Lower leg skin (tissue), 3 donors: ENCODE measurements at regions not wholly inside any gene's neighbourhood (a gene's known extent, or its start where the extent isn't known, plus 50 kb on each side); places are given as distances from the start of the nearest gene placed in this dataset.

ENCODE experiments used
- POLR2A ChIP-seq, 2 donors: fragments of 450-650 bp; IDR thresholded peaks; one replicate each; pipeline ENCODE4 v1.6.1; 2016 to 2017; ENCODE audit warnings: antibody characterized with exemption in 2 of 2, mild to moderate bottlenecking in 1 of 2, moderate library complexity in 1 of 2
- TF ChIP-seq, protein P1 (sequence below), 3 donors: fragments of 450-650 bp; IDR thresholded peaks; one replicate each; pipeline ENCODE4 v1.5.1; 2016; ENCODE audit warnings: antibody characterized with exemption in 3 of 3, mild to moderate bottlenecking in 3 of 3, moderate library complexity in 2 of 3

DNA sequence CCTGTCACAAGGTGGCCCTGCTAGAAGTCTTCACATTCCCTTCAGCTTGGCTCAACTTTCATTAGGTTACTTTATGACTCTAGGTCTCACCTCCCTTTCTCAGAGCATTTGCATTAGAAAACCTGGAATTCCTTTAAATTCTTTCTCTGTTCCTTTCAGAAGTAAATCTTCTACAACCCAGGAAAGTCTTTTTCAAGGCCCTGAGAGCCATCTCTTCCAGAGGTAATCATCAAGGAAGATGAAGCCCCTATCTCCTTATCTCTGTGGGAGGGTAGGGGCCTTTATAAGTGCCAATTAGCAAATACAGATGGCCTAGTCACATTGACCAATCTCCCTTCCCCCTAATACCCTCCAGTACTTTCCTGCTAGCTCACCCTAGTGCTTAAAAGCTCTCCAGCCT is 848.0 kb upstream of the FAM98A start:
- TF ChIP-seq, protein P1, sequence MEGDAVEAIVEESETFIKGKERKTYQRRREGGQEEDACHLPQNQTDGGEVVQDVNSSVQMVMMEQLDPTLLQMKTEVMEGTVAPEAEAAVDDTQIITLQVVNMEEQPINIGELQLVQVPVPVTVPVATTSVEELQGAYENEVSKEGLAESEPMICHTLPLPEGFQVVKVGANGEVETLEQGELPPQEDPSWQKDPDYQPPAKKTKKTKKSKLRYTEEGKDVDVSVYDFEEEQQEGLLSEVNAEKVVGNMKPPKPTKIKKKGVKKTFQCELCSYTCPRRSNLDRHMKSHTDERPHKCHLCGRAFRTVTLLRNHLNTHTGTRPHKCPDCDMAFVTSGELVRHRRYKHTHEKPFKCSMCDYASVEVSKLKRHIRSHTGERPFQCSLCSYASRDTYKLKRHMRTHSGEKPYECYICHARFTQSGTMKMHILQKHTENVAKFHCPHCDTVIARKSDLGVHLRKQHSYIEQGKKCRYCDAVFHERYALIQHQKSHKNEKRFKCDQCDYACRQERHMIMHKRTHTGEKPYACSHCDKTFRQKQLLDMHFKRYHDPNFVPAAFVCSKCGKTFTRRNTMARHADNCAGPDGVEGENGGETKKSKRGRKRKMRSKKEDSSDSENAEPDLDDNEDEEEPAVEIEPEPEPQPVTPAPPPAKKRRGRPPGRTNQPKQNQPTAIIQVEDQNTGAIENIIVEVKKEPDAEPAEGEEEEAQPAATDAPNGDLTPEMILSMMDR (IDR thresholded peaks at IDR 0.05) = no peak
- TF ChIP-seq POLR2A (IDR thresholded peaks at IDR 0.05) = no peak
